Inflammatory macrophage (primary cell): ENCODE measurements at regions not wholly inside any gene's neighbourhood (a gene's known extent, or its start where the extent isn't known, plus 50 kb on each side); places are given as distances from the start of the nearest gene placed in this dataset.
A peak's percentile ranks its signal among the peaks of the same experiment; 100 is the strongest.

Source experiments
- DNase-seq, 2 donors: peaks; one replicate each; pipeline ENCODE4 v3.0.0-alpha.2; 2020 to 2022

DNA sequence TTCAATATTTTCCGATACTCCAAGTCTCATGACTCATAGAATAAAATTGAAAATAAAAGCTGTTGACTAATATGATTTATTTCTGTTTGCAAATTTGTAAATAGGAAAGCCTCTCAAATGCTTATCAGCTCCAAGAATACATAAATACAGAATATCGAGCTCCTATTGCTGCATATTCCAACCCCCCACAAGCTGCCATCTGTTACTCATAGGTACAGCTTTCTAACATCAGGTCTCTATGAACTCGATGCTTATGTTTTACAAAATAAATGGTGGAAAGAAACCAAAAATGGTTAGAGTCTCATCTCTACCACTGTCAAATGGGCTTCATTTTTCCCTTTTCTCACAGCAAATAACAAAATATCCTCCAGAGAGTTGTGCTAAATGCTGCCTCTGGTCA, 631.6 kb upstream of the CDH18 start:
- DNase-seq = no peak

DNA sequence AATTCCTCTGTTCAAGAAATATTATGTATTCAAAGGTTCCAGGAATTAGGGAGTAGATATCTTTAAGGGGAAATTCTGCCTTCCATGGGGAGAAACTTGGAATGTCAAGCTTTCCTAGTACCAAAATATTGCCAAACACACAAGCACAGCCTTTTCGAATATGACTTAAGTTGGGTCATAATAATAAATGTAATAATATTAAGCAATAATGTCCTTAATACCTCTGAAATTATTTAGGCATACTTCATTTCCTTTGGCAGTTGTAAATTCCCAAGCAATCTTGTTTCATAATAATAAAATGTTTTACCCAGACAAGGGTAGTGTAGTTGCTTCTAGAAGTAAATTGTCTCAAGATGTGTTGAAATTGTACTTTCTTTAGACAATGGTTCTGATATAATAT, 630.3 kb upstream of the CDH18 start:
- DNase-seq = no peak

DNA sequence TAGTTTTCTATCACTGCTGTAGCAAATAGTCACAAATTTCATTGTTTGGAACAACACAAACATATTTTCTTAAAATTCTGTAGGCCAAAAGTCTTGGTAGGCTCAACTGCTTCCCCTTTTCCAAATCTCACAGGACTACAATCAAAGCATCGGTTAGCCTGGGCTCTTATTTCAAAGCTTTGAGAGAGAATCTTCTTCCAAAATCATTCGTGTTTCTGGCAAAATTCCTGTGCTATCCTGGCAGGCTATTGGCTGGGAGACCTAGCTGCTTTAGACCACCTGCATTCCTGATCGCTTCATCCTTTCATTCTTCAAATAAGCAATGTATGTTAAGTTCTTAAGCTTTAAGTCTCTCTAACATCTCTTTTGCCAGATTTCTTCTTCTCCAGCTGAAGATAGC, 629.8 kb upstream of the CDH18 start:
- no peak for DNase-seq

DNA sequence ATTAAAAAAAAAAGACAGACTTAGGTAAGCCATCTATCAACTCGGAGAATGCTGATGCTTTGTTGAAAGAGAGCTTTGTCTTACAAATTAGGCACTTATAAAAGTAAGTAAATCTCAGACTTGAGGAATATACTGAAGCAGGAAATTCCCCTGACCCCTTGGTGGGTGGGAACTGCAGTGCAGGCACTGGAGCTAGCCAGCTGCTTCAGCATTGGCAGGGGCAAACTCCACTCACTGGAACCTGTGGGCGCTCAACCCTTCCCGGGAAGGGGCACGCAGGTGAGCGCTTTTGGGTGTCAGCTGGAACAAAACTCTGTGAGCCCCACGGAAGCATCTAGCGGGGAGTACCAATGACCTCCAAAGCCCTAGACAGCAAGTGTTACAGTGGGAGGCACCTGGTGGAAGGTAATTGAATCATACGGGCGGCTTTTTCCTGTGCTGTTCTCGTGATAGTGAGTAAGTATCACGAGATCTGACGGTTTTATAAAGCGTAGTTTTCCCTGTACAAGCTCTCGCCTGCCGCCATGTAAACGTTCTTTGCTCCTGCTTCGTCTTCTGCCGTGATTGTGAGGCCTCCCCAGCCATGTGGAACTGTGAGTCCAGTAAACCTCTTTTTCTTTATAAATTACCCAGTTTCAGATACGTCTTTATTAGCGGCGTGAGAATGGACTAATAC, 628.0 kb upstream of the CDH18 start:
- no peak for DNase-seq

DNA sequence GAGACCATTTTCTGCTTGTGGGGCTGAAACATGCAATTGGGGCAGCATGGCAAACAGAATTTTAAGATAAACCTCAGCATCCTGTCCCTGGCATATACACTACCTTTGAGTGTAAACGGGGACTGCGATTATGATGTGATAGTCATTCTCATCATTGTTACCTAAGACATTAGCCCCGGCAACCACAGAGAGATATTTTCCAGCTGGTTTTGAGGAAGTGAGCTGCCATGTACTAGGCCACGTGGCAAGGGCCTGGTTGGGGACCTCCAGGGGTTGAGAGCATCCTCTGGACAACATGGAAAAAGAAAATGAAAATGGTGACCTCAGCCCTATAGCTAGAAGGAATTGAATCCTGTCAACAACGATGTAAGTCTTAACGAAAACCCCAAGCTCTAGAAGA, 623.6 kb upstream of the CDH18 start:
- no peak for DNase-seq

DNA sequence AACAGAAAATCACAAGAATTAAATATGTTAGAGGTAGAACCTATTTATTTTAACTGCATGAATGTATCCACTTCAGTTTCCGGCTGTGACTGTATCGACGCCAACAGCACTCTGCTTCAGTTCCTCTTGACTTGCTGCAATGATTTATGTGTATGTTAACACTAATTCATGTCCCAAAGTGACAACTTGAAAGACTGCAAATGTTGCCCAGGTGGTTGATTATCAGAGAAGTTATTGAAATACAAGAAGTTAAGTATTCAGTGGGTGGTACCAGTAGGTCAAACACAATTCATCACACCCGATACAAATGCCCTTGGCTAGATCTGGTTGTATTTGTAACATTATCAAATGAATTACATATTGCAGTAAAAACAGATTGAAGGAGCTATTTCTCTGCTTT, 622.7 kb upstream of the CDH18 start:
- peak in 1 of 2 donors; percentile 1 for DNase-seq

DNA sequence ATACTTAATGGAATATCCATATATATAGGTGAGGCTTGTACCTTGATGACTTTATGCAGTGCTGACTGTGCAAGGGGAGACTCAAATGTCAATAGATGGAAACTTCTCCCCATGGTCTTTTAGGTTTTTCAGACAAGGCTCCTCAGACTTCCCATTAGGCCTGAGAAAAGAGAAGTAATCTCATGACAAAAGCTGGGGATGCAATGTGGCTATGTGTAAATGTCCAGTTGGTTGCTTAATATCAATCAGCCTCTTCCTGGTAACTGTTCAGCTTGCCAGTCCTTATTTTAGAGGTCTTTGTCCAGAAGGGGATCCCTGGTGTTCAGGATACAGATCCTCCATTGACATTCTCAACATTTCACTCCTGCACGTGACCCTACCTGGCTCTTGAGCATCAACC, 621.1 kb upstream of the CDH18 start:
- peak; percentile 57 for DNase-seq

DNA sequence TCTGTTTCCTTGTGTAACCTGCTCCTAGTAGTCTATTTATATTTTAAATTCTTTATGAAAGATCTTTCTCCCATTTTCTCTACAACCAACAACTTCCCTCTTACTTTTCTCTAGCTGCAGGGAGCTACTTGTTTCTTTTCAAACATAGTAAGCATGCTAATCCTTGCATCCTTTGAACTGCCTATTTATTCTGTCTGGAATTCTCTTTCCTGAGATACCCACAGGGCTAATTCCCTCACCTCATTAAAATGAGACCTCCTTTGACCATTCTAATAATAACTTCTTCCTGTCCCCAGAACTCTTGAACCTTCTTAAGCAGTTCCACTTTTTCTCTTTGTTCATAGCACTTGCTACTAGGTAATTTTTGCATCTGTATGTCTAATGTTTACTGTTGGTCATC, 620.6 kb upstream of the CDH18 start:
- DNase-seq = no peak

DNA sequence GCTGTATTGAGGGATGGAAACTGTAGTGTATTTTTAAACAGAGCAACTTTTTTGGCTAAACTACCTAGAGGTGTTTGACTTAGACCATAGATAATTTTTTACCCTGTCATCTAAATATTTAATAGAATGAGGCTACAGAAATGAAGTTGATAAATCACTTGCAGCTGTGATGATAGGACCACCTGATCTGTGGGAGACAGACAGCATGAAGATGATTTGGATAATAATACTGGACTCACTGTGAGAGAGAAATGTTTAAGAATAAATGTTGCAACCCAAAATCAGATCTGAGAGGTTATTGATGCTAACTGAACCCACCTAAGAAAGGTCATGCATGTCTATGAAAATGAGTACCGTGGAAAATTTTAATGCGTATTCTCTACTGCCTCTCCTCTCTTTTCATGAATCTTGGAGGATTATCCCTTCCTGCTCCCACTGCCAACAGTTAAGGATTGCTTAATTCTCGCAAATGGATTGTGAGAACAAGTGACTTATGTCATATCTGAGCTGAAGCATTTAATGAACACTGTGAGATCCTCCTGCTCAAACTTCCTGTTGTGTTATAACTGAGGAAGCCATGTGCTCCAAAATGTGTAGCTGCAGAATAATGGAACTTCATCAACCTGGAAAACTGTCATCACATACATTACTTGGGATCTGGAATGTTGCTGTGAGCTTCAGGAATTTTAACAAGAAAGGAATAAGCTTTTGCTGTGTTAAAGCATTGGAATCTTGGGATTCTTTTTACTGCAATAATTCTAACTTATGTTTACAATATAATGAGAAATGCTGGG, 617.9 kb upstream of the CDH18 start:
- DNase-seq = no peak

DNA sequence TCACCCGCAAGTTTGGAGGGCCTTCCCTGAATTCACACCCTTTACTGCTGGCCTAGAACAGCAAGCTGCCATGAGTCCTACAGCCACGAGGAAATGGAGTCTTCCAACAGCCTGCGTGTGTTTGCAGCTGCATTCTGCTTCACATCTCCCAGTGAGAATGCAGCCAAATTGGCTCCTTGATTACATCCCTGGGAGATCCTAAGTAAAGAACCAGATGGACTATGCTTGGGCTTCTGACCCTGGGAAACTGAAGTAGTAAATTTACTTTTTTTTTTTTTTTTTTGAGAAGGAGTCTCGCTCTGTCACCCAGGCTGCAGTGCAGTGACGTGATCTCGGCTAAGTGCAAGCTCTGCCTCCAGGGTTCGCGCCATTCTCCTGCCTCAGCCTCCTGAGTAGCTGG, 617.0 kb upstream of the CDH18 start:
- no peak for DNase-seq

DNA sequence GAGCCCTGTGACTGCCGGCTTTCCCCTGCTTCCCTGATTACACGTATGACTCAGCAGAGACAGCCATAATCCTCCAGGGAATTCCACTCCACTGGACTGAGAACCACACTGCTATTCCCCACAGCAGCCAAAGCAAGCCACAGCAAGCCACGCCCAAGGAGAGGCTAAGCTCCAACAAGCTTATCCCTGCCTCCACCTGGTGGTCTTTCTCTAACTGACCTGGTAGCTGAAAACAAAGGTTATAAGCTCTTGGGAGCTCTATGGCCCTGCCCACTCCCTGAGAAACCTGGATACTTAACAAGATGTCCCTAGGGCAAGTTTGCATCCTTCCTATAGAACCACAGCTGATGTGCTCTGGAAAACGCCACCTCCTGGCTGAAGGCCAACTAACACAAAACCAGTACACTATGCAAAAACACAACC, 613.7 kb upstream of the CDH18 start:
- no peak for DNase-seq

DNA sequence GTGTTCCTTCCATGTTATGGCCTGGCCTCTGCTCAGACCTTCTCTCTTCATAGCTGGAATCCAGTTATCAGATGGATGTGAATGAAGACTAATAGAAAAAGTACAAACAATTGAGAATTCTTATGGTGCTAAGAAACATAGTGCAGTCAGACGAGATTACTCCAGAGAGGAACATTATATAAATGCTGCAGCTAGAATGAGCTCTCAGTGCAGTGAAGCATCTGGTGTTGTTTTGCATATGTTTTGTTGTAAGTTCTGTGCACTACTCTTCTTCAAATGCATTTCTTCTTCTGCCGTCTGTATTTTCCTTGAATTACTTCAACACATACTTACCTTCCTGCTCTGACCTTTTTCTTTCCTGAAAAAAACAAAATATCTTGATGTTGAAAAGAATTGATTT, 602.4 kb upstream of the CDH18 start:
- no peak for DNase-seq

DNA sequence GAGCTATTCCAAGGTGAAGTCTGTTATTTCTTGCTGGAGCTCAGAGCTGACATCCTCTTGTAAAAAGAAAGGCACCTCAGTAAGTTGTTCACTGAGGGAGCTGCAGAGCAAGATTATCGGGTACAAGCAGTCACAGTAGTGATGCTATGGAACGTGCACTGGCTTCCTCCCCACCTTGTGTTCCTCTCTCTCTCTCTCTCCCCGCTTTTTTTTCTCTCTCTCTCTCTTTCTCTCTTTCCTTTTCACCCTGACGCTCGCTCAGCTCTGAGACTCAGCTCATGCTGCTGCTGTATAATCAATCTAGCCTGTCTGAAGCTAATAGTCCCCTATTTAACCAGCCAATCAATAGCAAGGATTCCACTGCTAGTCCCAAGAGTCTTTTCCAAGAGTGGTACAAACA, 587.6 kb upstream of the CDH18 start:
- no peak for DNase-seq

DNA sequence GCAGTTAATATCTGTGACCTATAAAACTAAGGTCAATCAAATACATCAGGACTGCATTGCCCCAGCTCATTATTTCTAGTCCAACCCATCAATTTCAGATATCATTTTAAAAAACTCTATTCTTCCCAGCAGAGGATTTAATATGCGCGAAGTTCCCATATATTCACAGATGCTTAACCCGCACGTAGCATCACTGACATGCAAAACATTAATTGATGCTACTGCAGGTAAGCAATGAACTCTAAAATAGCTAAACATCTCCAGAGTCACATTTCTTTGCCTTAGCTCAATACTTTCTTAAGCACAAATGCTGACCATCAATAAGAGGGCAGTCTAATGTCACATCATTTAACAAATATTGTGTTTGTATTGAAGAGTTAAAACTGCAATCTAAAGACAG, 586.6 kb upstream of the CDH18 start:
- no peak for DNase-seq

DNA sequence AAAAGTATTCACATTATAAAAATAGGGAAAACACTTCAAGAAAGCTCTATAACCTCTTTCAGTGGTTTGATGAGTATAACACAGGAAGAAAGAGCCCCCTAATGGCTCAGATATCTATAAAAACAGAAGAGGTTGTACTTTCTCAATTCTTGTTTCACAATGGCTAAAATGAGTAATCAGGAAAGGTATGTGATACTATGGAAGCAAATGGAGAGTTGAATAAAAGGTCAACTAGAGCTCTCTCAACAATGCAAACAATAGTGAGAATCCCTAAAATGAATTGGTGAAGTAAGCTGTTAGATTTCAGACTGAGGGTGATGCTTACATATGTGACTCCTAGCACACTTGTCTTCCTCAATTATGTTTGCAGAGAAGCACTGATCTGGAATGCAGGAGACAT, 584.6 kb upstream of the CDH18 start:
- DNase-seq = no peak

DNA sequence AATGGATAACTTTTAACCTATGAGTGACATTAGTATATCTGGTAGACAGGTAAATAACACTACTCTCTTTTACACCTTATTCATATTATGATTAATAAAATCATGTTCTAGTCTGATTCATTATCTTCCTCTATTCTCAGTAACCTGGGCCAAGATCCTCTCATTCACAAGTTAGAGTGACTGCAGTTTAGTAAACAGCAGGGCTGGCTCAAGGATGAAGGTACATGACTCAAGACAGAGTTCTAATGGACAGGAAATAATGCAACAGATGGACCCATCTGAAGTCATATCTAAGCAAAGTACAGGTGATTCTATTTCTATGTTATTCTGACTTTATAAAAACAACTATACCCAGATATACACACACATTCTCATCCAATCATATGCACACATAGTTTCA, 582.5 kb upstream of the CDH18 start:
- DNase-seq = no peak

DNA sequence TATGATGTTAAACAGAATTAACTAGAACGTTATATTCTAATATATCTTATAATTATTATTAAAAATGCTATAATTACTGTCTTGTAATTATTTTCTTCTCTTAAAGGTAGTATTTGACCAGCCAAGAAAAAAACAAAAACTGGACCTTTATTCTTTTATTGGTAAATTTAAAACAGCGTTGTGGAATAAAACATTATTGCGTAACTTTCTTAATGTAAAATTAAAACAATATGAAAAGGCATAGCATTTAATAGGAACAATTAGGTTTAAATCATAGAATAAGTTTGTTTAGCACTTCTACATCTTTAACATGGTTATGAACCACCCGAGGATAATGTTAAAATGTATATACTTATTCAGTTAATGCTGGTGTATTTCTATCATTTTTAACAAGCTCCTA, 574.5 kb upstream of the CDH18 start:
- DNase-seq = no peak

DNA sequence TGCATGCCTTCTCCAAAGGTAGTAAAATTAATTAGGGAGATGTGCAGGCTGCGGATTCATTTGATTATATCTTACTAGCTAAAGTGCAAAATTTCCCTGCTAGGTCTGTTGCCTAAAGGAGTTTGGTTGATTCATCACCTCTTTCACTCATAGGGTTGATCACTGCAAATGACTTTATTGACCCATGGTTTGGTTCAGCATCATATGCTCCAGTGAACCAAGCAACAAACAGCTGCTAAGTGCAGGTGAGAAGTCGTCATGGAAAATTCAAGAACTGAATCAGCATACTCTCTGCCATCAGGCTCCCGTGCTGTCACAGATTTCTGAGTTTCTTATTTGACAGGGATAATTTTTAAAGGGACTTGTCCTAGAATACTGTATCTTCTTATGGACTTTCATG, 571.8 kb upstream of the CDH18 start:
- no peak for DNase-seq

DNA sequence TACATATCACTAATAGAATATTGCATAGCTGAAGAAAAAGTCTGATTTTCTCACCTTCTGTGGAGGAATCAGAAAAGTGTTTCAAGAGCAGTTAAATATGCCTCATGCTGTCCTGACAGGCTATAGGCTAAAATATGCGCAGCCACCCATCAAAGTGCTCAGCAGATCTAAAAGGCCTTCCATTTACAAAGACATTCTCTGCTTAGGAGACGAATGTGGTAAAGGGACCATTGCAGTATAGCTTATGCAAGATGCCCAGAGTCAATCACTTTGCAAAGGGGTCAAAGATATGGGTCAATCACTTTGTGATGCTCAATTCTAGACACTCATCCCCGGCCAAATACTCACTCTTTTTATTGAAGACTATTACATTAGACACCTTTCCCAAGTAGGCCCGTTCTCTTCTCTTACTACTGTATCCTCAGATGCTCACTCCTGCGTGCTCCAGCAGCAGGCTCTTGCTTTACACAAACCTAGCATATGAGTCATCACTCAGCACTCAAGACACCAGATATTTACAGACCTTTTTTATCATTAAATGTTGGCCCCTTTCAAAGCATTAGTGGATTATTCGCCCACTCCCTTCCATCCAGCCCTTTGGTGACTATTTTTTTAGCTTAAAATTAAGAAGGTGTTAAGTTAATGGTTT, 568.2 kb upstream of the CDH18 start:
- DNase-seq = no peak

DNA sequence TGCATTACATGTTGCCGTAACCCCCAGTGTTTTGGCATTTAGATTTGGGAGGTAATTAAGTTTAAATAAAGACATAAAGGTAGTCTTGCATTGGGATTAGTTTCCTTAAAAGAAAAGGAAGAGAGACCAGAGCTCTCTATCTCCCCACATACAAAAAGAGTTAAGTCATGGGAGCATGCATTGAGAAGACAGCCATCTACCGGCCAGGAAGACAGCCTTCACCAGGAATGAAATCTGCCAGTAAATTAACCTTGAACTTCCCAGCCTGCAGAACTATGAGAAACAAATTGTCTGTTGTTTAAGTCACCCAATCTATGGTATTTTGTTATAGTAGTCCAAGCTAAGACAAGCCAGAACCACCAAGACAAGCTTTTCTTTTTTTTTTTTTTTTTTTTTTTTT, 567.0 kb upstream of the CDH18 start:
- no peak for DNase-seq

DNA sequence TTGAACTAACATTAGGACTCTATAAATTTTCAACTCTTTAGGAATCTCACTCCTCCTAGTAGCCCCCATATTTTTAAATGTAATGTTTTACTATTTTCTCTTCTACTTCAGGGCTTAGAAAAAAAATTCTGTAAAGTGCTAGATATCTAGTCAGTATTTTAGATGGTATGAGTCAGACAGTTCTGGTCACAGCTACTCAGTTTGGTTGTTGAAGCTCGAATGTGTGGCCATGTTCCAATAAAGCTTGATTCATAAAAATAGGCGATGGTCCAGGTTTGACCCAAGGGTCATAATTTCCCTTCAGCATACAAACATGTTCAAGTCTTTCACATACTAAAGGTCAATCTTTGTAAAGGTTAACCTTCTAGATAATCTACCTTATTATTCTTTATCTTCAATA, 566.0 kb upstream of the CDH18 start:
- DNase-seq = no peak

DNA sequence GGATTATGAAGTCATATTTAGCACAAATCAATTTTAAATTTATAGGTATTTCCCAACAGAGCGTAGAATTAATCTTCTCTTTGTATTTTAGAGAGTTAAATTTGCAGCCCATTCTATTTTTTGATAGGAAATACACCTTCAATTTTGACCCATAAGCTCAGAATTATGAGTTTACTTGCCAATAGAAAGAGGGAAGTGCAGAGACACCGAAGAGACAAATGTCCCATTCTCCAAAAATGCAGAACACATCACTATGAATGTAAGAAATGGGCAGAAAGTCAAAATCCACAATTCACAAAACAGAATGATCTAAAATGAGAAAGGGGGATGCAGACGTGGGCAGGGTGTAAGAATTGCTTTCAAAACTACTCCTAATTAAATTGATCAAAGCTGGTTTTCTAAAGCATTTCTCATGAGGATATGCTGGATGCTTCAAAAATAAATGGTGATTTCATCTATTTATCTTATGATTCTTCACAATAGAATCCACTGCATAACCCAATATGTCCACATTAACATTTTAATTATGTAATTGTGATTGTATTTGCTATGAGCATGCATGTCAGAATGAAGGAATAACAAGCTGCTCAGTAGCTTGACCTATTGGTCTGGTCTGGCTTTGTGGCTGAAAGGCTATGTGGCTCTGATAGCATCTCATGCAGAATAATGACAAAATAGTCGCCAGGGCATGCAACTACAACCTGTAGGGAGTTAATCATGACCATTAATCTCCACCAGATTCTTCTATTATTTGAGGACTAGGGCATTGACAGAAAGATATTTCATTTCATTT, 550.1 kb upstream of the CDH18 start:
- no peak for DNase-seq

DNA sequence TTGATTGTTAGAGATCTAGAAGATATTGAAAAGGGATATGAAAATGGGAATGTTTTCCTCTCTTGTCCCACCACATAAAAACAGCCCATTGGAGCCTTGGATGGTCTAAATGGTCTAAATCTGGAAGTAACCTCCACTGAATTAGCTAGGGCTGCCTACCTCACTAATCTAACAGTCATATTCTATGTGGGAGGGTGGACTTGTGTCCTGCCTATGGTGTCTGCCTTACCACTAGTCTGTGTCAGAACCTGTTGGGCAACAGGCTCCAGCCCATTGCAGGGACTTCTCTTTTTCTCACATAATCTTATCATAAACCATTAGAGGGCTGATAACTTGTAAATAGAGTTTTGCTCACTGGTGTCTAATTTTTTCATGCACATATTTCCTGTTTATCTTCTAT, 548.8 kb upstream of the CDH18 start:
- peak; percentile 54 to 68 for DNase-seq
